SIG-M5 treated with dmso at 0.1 percent for 504 hours (cell line): ENCODE measurements at regions not wholly inside any gene's neighbourhood (a gene's known extent, or its start where the extent isn't known, plus 50 kb on each side); places are given as distances from the start of the nearest gene placed in this dataset.
A peak's percentile ranks its signal among the peaks of the same experiment; 100 is the strongest.

Experiments used
- DNase-seq: peaks from one replicate; lab custom pipeline; 2025; ENCODE audit not compliant: unreplicated experiment; lab: John Stamatoyannopoulos, UW

- no peak for DNase-seq
Measured at GRCh38 chr2:45154144-45154543, 144.9 kb upstream of the SIX2 start.

- DNase-seq: no peak
Measured at GRCh38 chr2:45153121-45153520, 143.9 kb upstream of the SIX2 start.

GRCh38 chr2:45152691-45153090 lies 143.4 kb upstream of the SIX2 start:
- DNase-seq: no peak

GRCh38 chr2:45145073-45145899 lies 136.0 kb upstream of the SIX2 start:
- no peak for DNase-seq

GRCh38 chr2:45141883-45142866 lies 132.9 kb upstream of the SIX2 start:
- no peak for DNase-seq

- DNase-seq: no peak
Measured at GRCh38 chr2:45140675-45141074, 131.4 kb upstream of the SIX2 start.

GRCh38 chr2:45138904-45139303 lies 129.7 kb upstream of the SIX2 start:
- no peak for DNase-seq

GRCh38 chr2:45137966-45138695 lies 128.9 kb upstream of the SIX2 start:
- DNase-seq: no peak

GRCh38 chr2:45134726-45135125 lies 125.5 kb upstream of the SIX2 start:
- DNase-seq: peak; percentile 93

GRCh38 chr2:45134014-45134413 lies 124.8 kb upstream of the SIX2 start:
- DNase-seq: no peak

- DNase-seq: no peak
Measured at GRCh38 chr2:45132551-45132950, 123.3 kb upstream of the SIX2 start.

GRCh38 chr2:45131587-45131986 lies 122.3 kb upstream of the SIX2 start:
- no peak for DNase-seq

- peak; percentile 76 for DNase-seq
Measured at GRCh38 chr2:45130736-45131135, 121.5 kb upstream of the SIX2 start.

GRCh38 chr2:45128580-45128997 lies 119.3 kb upstream of the SIX2 start:
- no peak for DNase-seq

- no peak for DNase-seq
Measured at GRCh38 chr2:45127891-45128290, 118.6 kb upstream of the SIX2 start.

- DNase-seq: no peak
Measured at GRCh38 chr2:45127321-45127720, 118.1 kb upstream of the SIX2 start.

GRCh38 chr2:45125232-45125631 lies 116.0 kb upstream of the SIX2 start:
- DNase-seq: no peak

- DNase-seq: no peak
Measured at GRCh38 chr2:45124456-45124855, 115.2 kb upstream of the SIX2 start.

- DNase-seq: no peak
Measured at GRCh38 chr2:45123521-45124191, 114.4 kb upstream of the SIX2 start.

GRCh38 chr2:45123065-45123464 lies 113.8 kb upstream of the SIX2 start:
- no peak for DNase-seq
